GM19395 (cell line): ENCODE measurements at regions not wholly inside any gene's neighbourhood (a gene's known extent, or its start where the extent isn't known, plus 50 kb on each side); places are given as distances from the start of the nearest gene placed in this dataset.

Source experiments
- ATAC-seq: cut with Tn5 transposase; IDR thresholded peaks from one replicate; pipeline ENCODE4 v1.9.1; 2021; ENCODE audit warnings: mild to moderate bottlenecking, moderate library complexity; ENCODE audit not compliant: unreplicated experiment

- no peak for ATAC-seq
Measured at GRCh38 chr1:48057249-48057648, 60.1 kb upstream of the TRABD2B start.

GRCh38 chr1:48055876-48056764 is 58.9 kb upstream of the TRABD2B start:
- ATAC-seq, result no peak

- ATAC-seq, result no peak
Measured at GRCh38 chr1:48054232-48054631, 57.0 kb upstream of the TRABD2B start.

GRCh38 chr1:48052923-48053291 is 55.7 kb upstream of the TRABD2B start:
- no peak for ATAC-seq

DNA sequence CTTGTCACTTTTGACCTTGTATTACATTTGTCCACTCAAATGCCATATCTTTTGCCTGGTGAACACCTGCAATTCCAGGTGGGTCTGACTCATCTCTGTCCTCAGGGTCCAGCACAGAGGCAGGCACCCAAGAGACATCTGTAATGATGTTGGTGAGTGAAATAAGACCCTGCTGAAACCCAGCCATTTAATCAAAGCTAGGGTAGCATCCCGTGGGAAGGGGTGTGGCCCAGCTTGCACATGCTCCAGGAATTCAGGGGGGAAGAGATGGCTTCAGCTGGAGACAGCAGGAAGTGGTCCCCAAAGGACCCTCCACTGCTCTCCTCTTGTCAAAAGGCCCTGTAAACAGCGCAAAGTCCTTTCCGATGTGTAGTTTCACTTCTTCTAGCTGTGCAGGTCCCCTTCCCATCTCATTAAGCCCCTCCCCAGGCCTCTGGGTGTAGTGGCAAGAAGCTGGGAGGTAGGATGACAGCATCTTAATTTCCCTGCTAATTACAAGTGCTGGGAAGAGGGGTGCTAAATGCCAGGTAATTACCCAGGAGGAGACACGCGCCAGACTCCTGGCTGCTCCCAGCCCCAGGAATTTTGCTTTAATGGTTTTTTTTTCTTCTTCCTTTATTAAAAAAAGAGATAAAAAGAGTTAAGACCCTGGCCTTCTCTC is 54.4 kb upstream of the TRABD2B start:
- ATAC-seq, result no peak

DNA sequence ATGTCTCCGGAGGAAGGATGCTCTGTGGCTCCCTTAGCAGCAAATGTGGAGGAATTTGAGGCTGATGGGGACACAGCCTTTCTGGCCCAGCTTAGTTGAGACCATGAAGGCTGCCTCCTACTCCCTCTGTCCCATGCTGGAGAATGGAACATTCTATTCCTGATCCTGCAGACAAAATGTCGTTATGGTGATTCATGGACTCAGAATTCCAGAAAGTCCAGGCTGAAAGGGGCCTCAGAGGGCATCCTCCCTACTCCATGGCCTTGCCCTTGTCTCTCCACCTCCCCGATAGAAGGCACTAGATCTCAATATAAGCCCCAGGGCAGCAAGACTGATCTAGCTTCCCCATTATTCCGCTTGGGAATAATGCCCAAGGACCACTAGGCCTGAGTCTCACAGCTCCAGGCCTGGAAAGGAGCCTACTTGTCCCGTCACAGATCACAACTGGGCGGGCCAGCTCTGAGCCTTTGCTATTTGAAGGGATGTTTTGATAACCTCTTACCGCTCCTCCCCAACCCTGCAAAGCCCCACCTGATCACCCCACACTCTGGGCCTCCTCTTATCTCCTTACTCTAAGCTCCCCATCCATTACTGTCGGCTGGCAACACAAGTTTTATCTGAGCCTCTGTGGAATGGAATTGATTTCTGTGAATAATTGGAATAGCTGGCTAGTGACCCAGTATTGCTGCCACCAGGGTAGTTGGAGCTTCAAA is 52.8 kb upstream of the TRABD2B start:
- no peak for ATAC-seq

GRCh38 chr1:48048980-48049379 is 51.8 kb upstream of the TRABD2B start:
- no peak for ATAC-seq

- ATAC-seq, result no peak
Measured at GRCh38 chr1:48048064-48048463, 50.9 kb upstream of the TRABD2B start.

DNA sequence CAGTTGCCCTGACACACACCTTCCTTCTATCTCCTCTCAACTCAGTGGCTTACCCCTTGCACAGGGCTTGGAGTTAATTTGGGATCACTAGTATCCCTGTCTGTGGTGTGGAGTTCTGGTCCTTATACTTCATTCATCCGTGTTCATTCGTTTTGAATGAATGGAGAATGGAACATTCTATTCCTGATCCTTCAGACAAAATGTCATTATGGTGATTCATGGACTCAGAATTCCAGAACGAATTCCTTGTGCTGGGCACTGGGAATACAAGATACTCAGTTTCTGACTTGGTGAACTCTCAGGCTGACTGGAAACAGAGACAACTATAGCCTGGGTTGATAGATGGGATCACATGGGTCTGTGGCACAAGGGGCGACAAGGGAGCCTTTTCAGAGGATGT is 49.9 kb upstream of the TRABD2B start:
- no peak for ATAC-seq
